Right atrium auricular region (tissue), 2 donors: ENCODE measurements at regions not wholly inside any gene's neighbourhood (a gene's known extent, or its start where the extent isn't known, plus 50 kb on each side); places are given as distances from the start of the nearest gene placed in this dataset.
"Not testable (repeated sequence)": the region's sequence is repeated elsewhere in the genome, so short reads cannot be mapped to it uniquely, and the experiment has no call there.

Experiments used
- DNase-seq: peaks from one replicate; pipeline ENCODE4 v3.0.0-alpha.2; 2019; ENCODE audit warnings: low spot score
- H3K27ac ChIP-seq, 2 donors: fragments of 200-600 bp; sonication (generic); 1 replicate in 1 of 2; 2 replicates in 1 of 2; pipeline ENCODE4 v1.5.1; 2016 to 2019
- H3K27me3 ChIP-seq, 2 donors: fragments of 200-600 bp; sonication (generic); one replicate each; pipeline versions ENCODE4 v1.5.1 to v1.6.0; 2017 to 2019
- H3K36me3 ChIP-seq: fragments of 200-600 bp; sonication (generic); one replicate; pipeline ENCODE4 v1.5.1; 2016
- H3K4me1 ChIP-seq, 2 donors: fragments of 200-600 bp; sonication (generic); one replicate each; pipeline versions ENCODE4 v1.5.1 to v1.6.0; 2017 to 2019
- H3K4me3 ChIP-seq, 2 donors: fragments of 200-600 bp; sonication (generic); 1 replicate in 1 of 2; 2 replicates in 1 of 2; pipeline ENCODE4 v1.5.1; 2017 to 2019; ENCODE audit warnings: mild to moderate bottlenecking in 1 of 2, moderate library complexity in 1 of 2
- H3K9me3 ChIP-seq, 2 donors: fragments of 200-600 bp; sonication (generic); one replicate each; pipeline ENCODE4 v1.5.1; 2019
- CTCF ChIP-seq, 2 donors: fragments of 200-600 bp; sonication (generic); IDR thresholded peaks; one replicate each; pipeline ENCODE4 v1.5.1; 2019; ENCODE audit warnings: antibody characterized with exemption in 2 of 2

DNA sequence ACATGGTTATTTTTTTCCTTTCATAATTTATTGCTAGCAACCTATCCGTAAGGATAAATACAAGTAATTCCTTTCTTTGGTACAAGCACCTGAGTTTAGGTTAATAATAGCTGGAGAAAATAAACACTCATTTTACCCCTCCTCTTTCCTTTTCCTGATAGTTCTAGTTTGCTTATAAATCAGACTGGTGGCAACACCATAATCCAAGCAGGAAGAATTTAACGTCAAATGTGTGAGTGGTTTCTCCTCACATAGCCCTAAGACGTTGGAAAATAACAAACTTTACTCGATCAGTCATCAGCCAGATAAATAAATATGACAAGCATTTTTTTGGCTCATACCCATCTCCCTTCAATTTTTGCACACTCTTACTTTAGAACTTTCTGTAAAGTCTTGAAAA, 190.3 kb upstream of the FAM241A start:
- no peak overlapping the region for H3K27ac ChIP-seq
- no peak for DNase-seq
- H3K27me3 ChIP-seq: no peaks in the 10 kb centered on the region
- TF ChIP-seq CTCF (IDR thresholded peaks at IDR 0.05): no peak
- H3K4me1 ChIP-seq: no peaks in the 10 kb centered on the region
- H3K4me3 ChIP-seq: no peak overlapping the region
- H3K36me3 ChIP-seq: no peaks in the 10 kb centered on the region
- peaks cover 0 to 5% of the 10 kb centered on the region in 2 donors for H3K9me3 ChIP-seq

DNA sequence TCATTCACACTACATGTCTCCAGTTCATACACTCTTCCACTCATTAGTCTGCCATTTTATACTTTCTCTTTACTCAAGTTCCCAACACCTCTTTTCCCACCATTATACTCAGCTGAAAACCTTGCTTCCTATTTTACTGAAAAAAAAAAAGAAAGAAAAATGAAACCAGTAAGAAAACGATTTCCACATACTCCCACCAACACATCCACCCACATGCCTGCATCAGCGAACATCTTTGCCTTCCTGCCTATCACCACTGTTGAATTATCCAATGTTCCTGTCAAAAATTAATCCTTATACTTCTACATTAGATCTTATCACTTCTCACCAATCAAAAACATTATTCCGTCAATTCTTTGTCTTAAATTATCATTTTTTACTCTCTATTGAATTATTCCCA, 188.1 kb upstream of the FAM241A start:
- H3K27me3 ChIP-seq: no peaks in the 10 kb centered on the region
- H3K36me3 ChIP-seq: no peaks in the 10 kb centered on the region
- no peak overlapping the region for H3K4me3 ChIP-seq
- no peaks in the 10 kb centered on the region for H3K4me1 ChIP-seq
- DNase-seq: no peak
- TF ChIP-seq CTCF (IDR thresholded peaks at IDR 0.05): no peak
- H3K9me3 ChIP-seq: no peaks in the 10 kb centered on the region
- no peak overlapping the region for H3K27ac ChIP-seq

- no peaks in the 10 kb centered on the region for H3K36me3 ChIP-seq
- H3K27me3 ChIP-seq: no peaks in the 10 kb centered on the region
- no peak overlapping the region for H3K27ac ChIP-seq
- DNase-seq: no peak
- H3K4me1 ChIP-seq: no peaks in the 10 kb centered on the region
- no peak for TF ChIP-seq CTCF (IDR thresholded peaks at IDR 0.05)
- no peaks in the 10 kb centered on the region for H3K9me3 ChIP-seq
- H3K4me3 ChIP-seq: no peak overlapping the region
Observed at GRCh38 chr4:111957997-111958396, 187.3 kb upstream of the FAM241A start.

GRCh38 chr4:111959222-111959621, 186.0 kb upstream of the FAM241A start:
- no peak for DNase-seq
- TF ChIP-seq CTCF (IDR thresholded peaks at IDR 0.05): no peak
- Histone ChIP-seq H3K27me3 (no peaks in the 10 kb centered on the region), H3K4me1 (no peaks in the 10 kb centered on the region), H3K36me3 (no peaks in the 10 kb centered on the region), H3K27ac (no peak overlapping the region), H3K4me3 (no peak overlapping the region), H3K9me3 (no peaks in the 10 kb centered on the region)

DNA sequence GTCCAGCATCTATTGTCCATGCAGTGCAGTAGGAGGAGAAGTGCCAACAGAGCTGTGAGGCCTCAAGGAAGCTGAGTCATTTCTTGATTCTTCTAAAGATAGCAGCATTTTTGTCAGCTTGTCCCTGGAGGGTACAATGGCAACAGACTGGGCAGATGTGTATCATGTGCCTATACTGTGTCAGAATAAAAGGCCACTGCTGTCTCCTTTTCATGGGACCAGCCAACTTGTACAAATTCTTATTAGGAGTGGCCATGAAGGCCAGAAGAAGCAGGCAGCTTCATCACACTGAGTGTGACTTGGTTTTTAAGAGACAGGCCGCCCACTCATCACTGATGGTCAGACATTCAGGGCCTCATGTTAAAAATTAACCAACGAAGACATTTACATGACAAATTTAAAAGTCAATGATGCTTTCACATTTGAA, 185.0 kb upstream of the FAM241A start:
- Histone ChIP-seq H3K9me3 (no peaks in the 10 kb centered on the region), H3K36me3 (no peaks in the 10 kb centered on the region), H3K27me3 (no peaks in the 10 kb centered on the region), H3K4me1 (no peaks in the 10 kb centered on the region), H3K27ac (no peak overlapping the region), H3K4me3 (no peak overlapping the region)
- no peak for DNase-seq
- no peak for TF ChIP-seq CTCF (IDR thresholded peaks at IDR 0.05)

DNA sequence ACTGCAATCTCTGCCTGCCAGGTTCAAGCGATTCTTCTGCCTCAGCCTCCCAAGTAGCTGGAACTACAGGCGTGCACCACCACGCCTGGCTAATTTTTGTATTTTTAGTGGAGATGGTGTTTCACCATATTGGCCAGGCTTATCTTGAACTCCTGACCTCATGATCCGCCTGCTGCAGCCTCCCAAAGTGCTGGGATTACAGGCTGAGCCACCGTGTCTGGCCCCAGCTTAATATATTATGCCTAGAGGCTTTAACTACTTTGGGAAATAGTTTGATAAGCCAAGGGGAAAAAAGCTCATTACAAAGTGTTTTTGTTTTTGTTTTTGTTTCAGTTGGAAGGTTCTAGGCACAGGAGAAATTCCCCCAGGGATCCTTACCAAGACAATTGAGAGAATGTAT, 184.2 kb upstream of the FAM241A start:
- H3K4me1 ChIP-seq, H3K9me3 ChIP-seq, H3K27ac ChIP-seq, H3K4me3 ChIP-seq, H3K36me3 ChIP-seq, DNase-seq, H3K27me3 ChIP-seq: not testable (repeated sequence)
